ENCODE measurements at regions not wholly inside any gene's neighbourhood (a gene's known extent, or its start where the extent isn't known, plus 50 kb on each side); places are given as distances from the start of the nearest gene placed in this dataset.

- Mint-ChIP-seq H3K36me3 (ENCODE audit: low read depth) (peaks cover 5% of the 10 kb centered on the region), H3K27me3 (no peaks in the 10 kb centered on the region), H3K4me1 (ENCODE audit: low read depth) (no peaks in the 10 kb centered on the region), H3K4me3 (no peak overlapping the region), H3K9me3 (peaks cover 22% of the 10 kb centered on the region), H3K27ac (no peak overlapping the region)
- TF ChIP-seq CTCF (IDR thresholded peaks at IDR 0.05): no peak
- ChIA-PET CTCF (no interaction called here), POLR2A (no interaction called here)
- ATAC-seq (no peak), DNase-seq (no peak)
- intact Hi-C loops (cut with micrococcal nuclease): no loop called here
These were observed 127.2 kb upstream of the PPP2R2D start for GRCh38 chr10:131773370-131774343.

GRCh38 chr10:131774681-131775085 lies 126.1 kb upstream of the PPP2R2D start:
- no peak overlapping the region for H3K27ac Mint-ChIP-seq
- intact Hi-C loops (cut with micrococcal nuclease): no loop called here
- no peak for TF ChIP-seq CTCF (IDR thresholded peaks at IDR 0.05)
- DNase-seq (no peak), ATAC-seq (no peak)
- no peaks in the 10 kb centered on the region for H3K4me1 Mint-ChIP-seq (ENCODE audit: low read depth)
- H3K9me3 Mint-ChIP-seq: peaks cover 22% of the 10 kb centered on the region
- no peak overlapping the region for H3K4me3 Mint-ChIP-seq
- POLR2A ChIA-PET: no interaction called here
- H3K36me3 Mint-ChIP-seq (ENCODE audit: low read depth): peaks cover 5% of the 10 kb centered on the region
- CTCF ChIA-PET: no interaction called here
- H3K27me3 Mint-ChIP-seq: no peaks in the 10 kb centered on the region

DNA sequence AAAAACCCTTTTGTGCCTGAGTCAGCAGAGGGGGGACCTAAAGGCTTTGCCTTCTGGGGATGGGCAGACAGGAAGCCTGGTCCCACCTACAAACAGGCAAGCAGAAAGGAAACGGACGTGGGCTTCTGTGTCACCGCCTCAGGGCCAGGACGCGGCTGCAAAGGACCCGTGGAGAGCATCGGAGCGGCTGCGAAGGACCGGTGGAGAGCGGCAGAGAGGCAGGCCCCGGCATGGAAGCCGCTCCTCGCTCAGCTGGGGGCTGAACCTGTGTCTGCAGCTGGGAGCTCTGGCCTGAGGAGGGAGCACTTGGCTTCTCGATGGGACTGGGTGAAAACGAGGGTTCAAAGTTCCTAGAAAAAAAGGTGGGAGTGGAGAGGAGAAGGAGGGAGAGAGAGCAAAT lies 125.4 kb upstream of the PPP2R2D start:
- no peaks in the 10 kb centered on the region for H3K27me3 Mint-ChIP-seq
- intact Hi-C loops (cut with micrococcal nuclease): no loop called here
- TF ChIP-seq CTCF (IDR thresholded peaks at IDR 0.05): no peak
- CTCF ChIA-PET: no interaction called here
- H3K4me3 Mint-ChIP-seq: no peak overlapping the region
- H3K36me3 Mint-ChIP-seq (ENCODE audit: low read depth): peaks cover 5% of the 10 kb centered on the region
- no peak overlapping the region for H3K27ac Mint-ChIP-seq
- H3K4me1 Mint-ChIP-seq (ENCODE audit: low read depth): no peaks in the 10 kb centered on the region
- H3K9me3 Mint-ChIP-seq: peaks cover 22% of the 10 kb centered on the region
- POLR2A ChIA-PET: no interaction called here
- no peak for DNase-seq
- ATAC-seq: no peak

GRCh38 chr10:131775833-131776232 lies 125.0 kb upstream of the PPP2R2D start:
- CTCF ChIA-PET: interaction anchor here (0.8 kb wide), 1 partner anchor 10 kb away, joined by 3 read pairs; no protein-coding TSS in a partner anchor
- Mint-ChIP-seq H3K9me3 (peaks cover 22% of the 10 kb centered on the region), H3K27me3 (peaks cover 2% of the 10 kb centered on the region), H3K27ac (no peak overlapping the region), H3K4me3 (no peak overlapping the region), H3K4me1 (ENCODE audit: low read depth) (no peaks in the 10 kb centered on the region), H3K36me3 (ENCODE audit: low read depth) (peaks cover 5% of the 10 kb centered on the region)
- no peak for TF ChIP-seq CTCF (IDR thresholded peaks at IDR 0.05)
- intact Hi-C loops (cut with micrococcal nuclease): no loop called here
- no peak for ATAC-seq
- no peak for DNase-seq
- POLR2A ChIA-PET: no interaction called here

- no peak for DNase-seq
- Mint-ChIP-seq H3K9me3 (peaks cover 22% of the 10 kb centered on the region), H3K4me3 (no peak overlapping the region), H3K36me3 (ENCODE audit: low read depth) (peaks cover 5% of the 10 kb centered on the region), H3K27ac (no peak overlapping the region), H3K27me3 (peaks cover 2% of the 10 kb centered on the region), H3K4me1 (ENCODE audit: low read depth) (no peaks in the 10 kb centered on the region)
- CTCF ChIA-PET: interaction anchor here (0.8 kb wide), 1 partner anchor 10 kb away, joined by 3 read pairs; no protein-coding TSS in a partner anchor
- POLR2A ChIA-PET: interaction anchor here (1.0 kb wide), 1 partner anchor 15 kb away, joined by 3 read pairs; no protein-coding TSS in a partner anchor
- no peak for TF ChIP-seq CTCF (IDR thresholded peaks at IDR 0.05)
- ATAC-seq: no peak
- intact Hi-C loops (cut with micrococcal nuclease): no loop called here
These were observed 124.3 kb upstream of the PPP2R2D start for GRCh38 chr10:131776496-131776895.
